Mesothelial cell of epicardium (in vitro differentiated cells): ENCODE measurements at regions not wholly inside any gene's neighbourhood (a gene's known extent, or its start where the extent isn't known, plus 50 kb on each side); places are given as distances from the start of the nearest gene placed in this dataset.

Experiments
- DNase-seq, 2 experiments: peaks; one replicate each; pipeline ENCODE4 v3.0.0; 2021; ENCODE audit warnings: low spot score in 2 of 2; ENCODE audit not compliant: unreplicated experiment in 2 of 2
- H3K27ac Mint-ChIP-seq: 2 replicates; pipeline ENCODE4 v1.8.0; 2021; ENCODE audit warnings: mixed read lengths
- H3K27me3 Mint-ChIP-seq: 2 replicates; pipeline ENCODE4 v1.8.0; 2021; ENCODE audit warnings: low read depth, mixed read lengths
- H3K36me3 Mint-ChIP-seq: 2 replicates; pipeline ENCODE4 v1.8.0; 2021; ENCODE audit warnings: mixed read lengths
- H3K4me1 Mint-ChIP-seq: 2 replicates; pipeline ENCODE4 v1.8.0; 2021; ENCODE audit warnings: mixed read lengths
- H3K4me3 Mint-ChIP-seq: 2 replicates; pipeline ENCODE4 v1.8.0; 2021; ENCODE audit warnings: mild to moderate bottlenecking, moderate library complexity, mixed read lengths
- H3K9me3 Mint-ChIP-seq: 2 replicates; pipeline ENCODE4 v1.8.0; 2021; ENCODE audit warnings: mixed read lengths
- TF ChIP-seq, protein P1 (sequence below): fragments of 200-600 bp; sonication (generic); IDR thresholded peaks from one replicate; pipeline ENCODE4 v1.5.0; 2021; ENCODE audit warnings: antibody characterized with exemption; ENCODE audit not compliant: unreplicated experiment

DNA sequence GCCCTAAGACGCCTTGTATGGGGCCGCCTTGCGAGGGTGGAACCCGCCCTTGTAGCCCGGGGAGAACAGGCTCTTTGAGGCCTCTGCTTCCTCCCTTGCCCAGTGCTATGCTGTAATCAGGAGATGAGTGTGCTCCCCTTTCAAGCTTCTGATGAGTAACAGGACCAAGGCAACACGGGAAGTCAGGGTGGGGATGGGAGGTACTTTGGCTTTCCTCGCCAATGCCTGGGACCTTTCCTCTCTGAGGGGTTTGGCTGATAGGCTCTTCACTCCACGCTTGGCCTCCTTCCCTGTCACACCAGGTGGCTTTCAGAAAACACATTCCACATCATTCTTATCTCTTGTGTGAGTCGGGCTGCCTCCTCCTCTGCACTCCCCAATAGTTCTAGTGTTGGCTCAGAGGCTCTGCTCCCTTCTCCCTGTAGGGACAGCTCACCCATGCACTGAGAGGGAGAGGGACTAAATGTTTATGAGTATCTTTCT is 223.7 kb upstream of the TRIB2 start:
- Mint-ChIP-seq H3K4me1 (peaks cover 7% of the 10 kb centered on the region), H3K27me3 (no peaks in the 10 kb centered on the region), H3K36me3 (no peaks in the 10 kb centered on the region), H3K4me3 (no peak overlapping the region), H3K9me3 (no peaks in the 10 kb centered on the region), H3K27ac (peak overlapping the region; percentile 11)
- DNase-seq = no peak
- TF ChIP-seq, protein P1, sequence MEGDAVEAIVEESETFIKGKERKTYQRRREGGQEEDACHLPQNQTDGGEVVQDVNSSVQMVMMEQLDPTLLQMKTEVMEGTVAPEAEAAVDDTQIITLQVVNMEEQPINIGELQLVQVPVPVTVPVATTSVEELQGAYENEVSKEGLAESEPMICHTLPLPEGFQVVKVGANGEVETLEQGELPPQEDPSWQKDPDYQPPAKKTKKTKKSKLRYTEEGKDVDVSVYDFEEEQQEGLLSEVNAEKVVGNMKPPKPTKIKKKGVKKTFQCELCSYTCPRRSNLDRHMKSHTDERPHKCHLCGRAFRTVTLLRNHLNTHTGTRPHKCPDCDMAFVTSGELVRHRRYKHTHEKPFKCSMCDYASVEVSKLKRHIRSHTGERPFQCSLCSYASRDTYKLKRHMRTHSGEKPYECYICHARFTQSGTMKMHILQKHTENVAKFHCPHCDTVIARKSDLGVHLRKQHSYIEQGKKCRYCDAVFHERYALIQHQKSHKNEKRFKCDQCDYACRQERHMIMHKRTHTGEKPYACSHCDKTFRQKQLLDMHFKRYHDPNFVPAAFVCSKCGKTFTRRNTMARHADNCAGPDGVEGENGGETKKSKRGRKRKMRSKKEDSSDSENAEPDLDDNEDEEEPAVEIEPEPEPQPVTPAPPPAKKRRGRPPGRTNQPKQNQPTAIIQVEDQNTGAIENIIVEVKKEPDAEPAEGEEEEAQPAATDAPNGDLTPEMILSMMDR = no peak

DNA sequence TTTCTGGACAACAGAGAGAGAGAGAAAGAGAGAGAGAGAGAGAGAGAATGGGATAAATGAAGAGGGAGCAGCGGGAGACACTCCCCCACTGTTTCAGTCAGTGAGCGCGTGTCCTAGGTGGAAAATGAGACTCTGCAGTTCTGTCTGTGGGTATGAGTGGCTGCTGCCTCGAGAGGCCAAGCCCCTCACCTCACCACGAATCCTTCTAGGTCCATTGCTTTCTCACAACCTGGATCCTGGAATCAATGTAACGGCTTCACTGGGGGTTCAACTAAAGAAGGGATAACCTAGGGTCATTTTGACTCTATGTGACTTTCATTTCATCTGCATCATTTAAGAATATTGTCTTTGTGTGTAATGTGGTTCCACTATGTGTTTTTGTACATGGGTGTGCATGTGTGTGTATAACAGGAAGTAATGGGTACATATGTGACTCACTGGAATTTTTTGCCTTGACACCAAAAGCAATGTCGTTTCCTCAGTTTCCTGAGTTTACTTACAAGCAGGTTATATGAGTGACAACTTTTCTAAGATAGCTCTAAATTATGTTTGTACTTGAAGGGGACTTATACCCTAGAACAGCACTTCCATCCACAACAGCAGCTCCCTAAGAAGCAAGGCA is 221.4 kb upstream of the TRIB2 start:
- Mint-ChIP-seq H3K27ac (no peak overlapping the region), H3K4me3 (no peak overlapping the region), H3K4me1 (peaks cover 5% of the 10 kb centered on the region), H3K36me3 (no peaks in the 10 kb centered on the region), H3K9me3 (no peaks in the 10 kb centered on the region), H3K27me3 (no peaks in the 10 kb centered on the region)
- TF ChIP-seq, protein P1 = no peak
- no peak for DNase-seq

DNA sequence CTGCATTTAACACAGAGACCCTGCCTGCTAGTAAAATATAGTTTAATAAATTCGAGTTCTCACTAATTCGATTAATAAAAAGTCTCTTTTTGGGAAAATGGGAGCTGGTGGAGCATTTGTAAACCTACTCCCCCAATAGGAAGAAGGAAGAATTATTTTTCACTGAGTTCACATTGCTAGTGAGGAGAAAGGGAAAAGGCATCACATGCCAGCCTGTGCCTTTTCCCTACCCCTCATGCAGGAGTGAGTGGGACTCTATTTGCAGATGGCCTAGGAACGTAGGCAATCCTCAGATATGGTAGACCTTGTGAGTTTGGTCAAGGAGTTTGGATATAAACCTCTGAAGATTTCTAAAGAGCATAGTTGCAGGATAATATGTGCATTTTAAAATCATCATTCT is 218.4 kb upstream of the TRIB2 start:
- peaks cover under 1% of the 10 kb centered on the region for H3K4me1 Mint-ChIP-seq
- no peaks in the 10 kb centered on the region for H3K36me3 Mint-ChIP-seq
- H3K4me3 Mint-ChIP-seq = no peak overlapping the region
- H3K27ac Mint-ChIP-seq = no peak overlapping the region
- no peak for DNase-seq
- no peaks in the 10 kb centered on the region for H3K9me3 Mint-ChIP-seq
- no peaks in the 10 kb centered on the region for H3K27me3 Mint-ChIP-seq
- TF ChIP-seq, protein P1 = no peak

DNA sequence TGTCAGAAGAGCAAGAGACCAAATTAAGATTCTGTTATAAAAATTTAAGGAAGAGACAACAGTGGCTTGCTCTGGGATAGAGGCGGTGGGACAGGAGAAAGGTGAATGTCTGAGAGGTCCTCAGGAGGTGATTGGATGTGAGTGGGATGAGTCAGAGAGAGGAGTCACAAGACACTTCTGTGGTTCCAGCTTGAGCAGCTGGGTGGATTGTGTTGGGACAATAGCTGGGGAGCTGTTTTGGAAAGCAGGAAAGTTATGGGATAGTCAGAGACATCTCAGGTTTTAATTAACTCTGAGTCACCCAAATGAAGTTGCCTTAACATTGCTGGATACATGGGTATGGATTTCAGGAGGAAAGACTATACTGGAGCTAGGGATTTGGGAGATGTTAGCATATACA is 218.0 kb upstream of the TRIB2 start:
- no peak overlapping the region for H3K4me3 Mint-ChIP-seq
- no peaks in the 10 kb centered on the region for H3K9me3 Mint-ChIP-seq
- no peak for DNase-seq

DNA sequence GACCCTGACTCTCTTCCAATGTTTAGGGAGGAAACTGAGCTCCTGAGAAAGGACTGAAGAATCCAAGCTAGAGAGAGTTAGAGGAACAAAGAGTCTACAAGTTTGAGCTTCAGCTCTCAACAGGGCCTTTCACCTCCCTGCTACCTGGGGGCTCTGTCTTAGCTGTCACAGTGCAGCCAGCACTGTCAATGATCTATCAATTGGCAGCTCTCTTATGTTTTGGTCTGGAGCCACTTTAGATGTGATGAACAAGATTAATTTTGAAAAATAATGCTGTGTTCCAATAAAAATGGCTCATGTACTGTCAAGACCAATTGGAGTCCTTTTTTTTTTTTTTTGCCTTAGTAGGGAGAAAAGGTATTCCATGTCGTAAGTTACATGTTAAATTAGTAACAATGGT is 215.8 kb upstream of the TRIB2 start:
- Mint-ChIP-seq H3K4me3 (no peak overlapping the region), H3K36me3 (no peaks in the 10 kb centered on the region), H3K9me3 (no peaks in the 10 kb centered on the region), H3K4me1 (no peaks in the 10 kb centered on the region), H3K27ac (no peak overlapping the region), H3K27me3 (no peaks in the 10 kb centered on the region)
- TF ChIP-seq, protein P1 = no peak
- no peak for DNase-seq

More for the DNA sequence above, 218.0 kb upstream of the TRIB2 start:
- H3K4me1 Mint-ChIP-seq = no peaks in the 10 kb centered on the region
- H3K27ac Mint-ChIP-seq = no peak overlapping the region
- no peaks in the 10 kb centered on the region for H3K36me3 Mint-ChIP-seq
- no peaks in the 10 kb centered on the region for H3K27me3 Mint-ChIP-seq
- TF ChIP-seq, protein P1 = no peak
